Suprapubic skin (tissue), 3 donors: ENCODE measurements at regions not wholly inside any gene's neighbourhood (a gene's known extent, or its start where the extent isn't known, plus 50 kb on each side); places are given as distances from the start of the nearest gene placed in this dataset.

Experiments used
- POLR2A ChIP-seq, 2 donors: fragments of 450-650 bp; IDR thresholded peaks; one replicate each; pipeline ENCODE4 v1.6.1; 2017; ENCODE audit warnings: antibody characterized with exemption in 2 of 2, mild to moderate bottlenecking in 2 of 2, moderate library complexity in 2 of 2
- TF ChIP-seq, protein P1 (sequence below), 2 donors: fragments of 200-600 bp in 1 of 2; fragments of 450-650 bp in 1 of 2; sonication (generic) in 1 of 2; IDR thresholded peaks; one replicate each; pipeline ENCODE4 v1.5.1; 2016 to 2019; ENCODE audit warnings: antibody characterized with exemption in 2 of 2, mild to moderate bottlenecking in 1 of 2, moderate library complexity in 1 of 2

DNA sequence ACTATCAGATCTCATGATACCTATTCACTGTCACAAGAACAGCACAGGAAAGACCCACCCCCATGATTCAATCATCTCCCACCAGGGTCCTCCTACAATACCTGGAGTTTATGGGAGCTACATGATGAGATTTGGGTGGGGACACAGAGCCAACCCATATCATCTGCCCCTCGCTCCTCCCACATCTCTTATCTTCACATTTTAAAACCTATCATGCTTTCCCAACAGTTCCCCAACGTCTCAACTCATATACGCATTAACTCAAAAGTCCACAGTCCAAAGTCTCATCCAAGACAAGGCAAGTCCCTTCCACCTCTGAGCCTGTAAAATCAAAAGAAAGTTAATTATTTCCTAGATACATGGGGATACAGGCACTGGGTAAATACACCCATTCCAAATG is 1185.2 kb downstream of the PCDH7 start:
- TF ChIP-seq, protein P1, sequence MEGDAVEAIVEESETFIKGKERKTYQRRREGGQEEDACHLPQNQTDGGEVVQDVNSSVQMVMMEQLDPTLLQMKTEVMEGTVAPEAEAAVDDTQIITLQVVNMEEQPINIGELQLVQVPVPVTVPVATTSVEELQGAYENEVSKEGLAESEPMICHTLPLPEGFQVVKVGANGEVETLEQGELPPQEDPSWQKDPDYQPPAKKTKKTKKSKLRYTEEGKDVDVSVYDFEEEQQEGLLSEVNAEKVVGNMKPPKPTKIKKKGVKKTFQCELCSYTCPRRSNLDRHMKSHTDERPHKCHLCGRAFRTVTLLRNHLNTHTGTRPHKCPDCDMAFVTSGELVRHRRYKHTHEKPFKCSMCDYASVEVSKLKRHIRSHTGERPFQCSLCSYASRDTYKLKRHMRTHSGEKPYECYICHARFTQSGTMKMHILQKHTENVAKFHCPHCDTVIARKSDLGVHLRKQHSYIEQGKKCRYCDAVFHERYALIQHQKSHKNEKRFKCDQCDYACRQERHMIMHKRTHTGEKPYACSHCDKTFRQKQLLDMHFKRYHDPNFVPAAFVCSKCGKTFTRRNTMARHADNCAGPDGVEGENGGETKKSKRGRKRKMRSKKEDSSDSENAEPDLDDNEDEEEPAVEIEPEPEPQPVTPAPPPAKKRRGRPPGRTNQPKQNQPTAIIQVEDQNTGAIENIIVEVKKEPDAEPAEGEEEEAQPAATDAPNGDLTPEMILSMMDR (IDR thresholded peaks at IDR 0.05): no peak
- no peak for TF ChIP-seq POLR2A (IDR thresholded peaks at IDR 0.05)
